ENCODE measurements at regions not wholly inside any gene's neighbourhood (a gene's known extent, or its start where the extent isn't known, plus 50 kb on each side); places are given as distances from the start of the nearest gene placed in this dataset.

DNA sequence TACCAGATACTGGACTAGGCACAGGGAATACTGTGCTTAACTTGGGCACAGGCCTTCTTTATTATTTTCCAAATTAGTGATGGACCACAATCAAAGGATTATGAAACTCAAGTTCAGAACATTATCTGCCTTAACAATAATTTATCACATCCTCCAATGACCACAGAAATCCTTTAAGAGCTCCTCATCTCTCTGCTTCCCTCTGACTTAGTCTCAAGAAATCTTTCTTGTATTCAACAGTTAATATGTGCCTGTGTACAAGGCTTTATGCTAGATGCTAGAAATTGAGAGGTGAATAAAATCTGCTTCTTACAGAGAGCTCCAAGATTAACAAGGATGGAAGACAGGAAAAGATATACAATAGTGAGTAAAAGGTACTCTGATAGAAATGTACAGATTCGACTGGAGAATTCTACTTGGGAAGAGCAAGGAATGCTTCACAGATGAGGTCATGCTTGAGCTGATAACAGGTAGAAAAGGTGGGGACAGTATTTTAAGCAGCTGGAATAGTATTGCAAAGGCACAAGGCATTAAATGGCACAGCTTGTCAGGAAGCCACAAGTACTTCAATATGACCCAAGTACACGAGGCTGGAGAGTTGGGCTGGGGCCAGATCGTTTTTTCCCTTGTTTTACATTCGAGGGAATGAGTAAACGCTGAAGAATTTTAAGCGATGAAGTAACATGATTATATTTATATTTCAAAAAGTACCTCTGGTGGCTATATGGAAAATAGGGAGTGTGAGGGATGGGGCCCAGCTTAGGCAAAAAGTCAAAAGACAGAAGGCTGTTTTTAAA, 55.1 kb upstream of the ARID2 start:
- no peak for DNase-seq

DNA sequence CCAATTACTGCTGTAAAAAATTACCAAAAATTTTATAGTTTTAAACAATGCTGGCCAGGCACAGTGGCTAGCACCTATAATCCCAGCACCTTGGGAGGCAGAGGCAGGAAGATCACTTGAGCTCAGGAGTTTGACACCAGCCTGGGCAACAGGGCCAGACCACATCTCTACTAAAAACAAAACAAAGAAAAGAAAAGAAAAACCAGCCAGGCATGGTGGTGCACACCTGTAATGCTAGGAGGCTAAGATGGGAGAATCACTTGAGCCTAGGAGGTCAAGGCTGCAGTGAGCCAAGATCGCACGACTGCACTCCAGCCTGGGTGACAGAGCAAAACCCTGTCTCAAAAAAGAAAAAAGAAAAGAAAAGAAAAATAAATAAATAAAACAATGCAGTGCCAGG, 54.0 kb upstream of the ARID2 start:
- no peak for DNase-seq
